ENCODE measurements at regions not wholly inside any gene's neighbourhood (a gene's known extent, or its start where the extent isn't known, plus 50 kb on each side); places are given as distances from the start of the nearest gene placed in this dataset.

- TF ChIP-seq CTCF (IDR thresholded peaks at IDR 0.05 in 8 of 11, conservative IDR thresholded peaks at IDR 0.05 in 3 of 11) (no peak), POLR2A (IDR thresholded peaks at IDR 0.05) (no peak)
Observed at GRCh38 chr3:73222126-73222525, 160.7 kb downstream of the EBLN2 start.
